Breast epithelium (tissue), 3 donors: ENCODE measurements at regions not wholly inside any gene's neighbourhood (a gene's known extent, or its start where the extent isn't known, plus 50 kb on each side); places are given as distances from the start of the nearest gene placed in this dataset.

Experiments used
- CTCF ChIP-seq, 3 donors: fragments of 450-650 bp; IDR thresholded peaks; one replicate each; pipeline ENCODE4 v1.5.1; 2016 to 2017; ENCODE audit warnings: antibody characterized with exemption in 3 of 3, mild to moderate bottlenecking in 3 of 3, moderate library complexity in 3 of 3
- POLR2AphosphoS5 ChIP-seq, 3 donors: sonication (generic); formaldehyde crosslinking; IDR thresholded peaks; one replicate each; pipeline ENCODE4 v1.6.1; 2017; ENCODE audit warnings: antibody characterized with exemption in 3 of 3

GRCh38 chr4:29852537-29852936 lies 867.6 kb upstream of the PCDH7 start:
- TF ChIP-seq CTCF (IDR thresholded peaks at IDR 0.05) (no peak), POLR2AphosphoS5 (IDR thresholded peaks at IDR 0.05) (no peak)
